Mucosa of rectum (tissue), 2 donors: ENCODE measurements at regions not wholly inside any gene's neighbourhood (a gene's known extent, or its start where the extent isn't known, plus 50 kb on each side); places are given as distances from the start of the nearest gene placed in this dataset.

Experiments used
- H3K27ac ChIP-seq, 2 donors: one replicate each; pipeline ENCODE4 v1.7.0; 2013; ENCODE audit warnings: inconsistent platforms in 2 of 2, low read depth in 2 of 2, low read length in 2 of 2
- H3K27me3 ChIP-seq, 2 donors: one replicate each; pipeline ENCODE4 v1.7.0; 2013; ENCODE audit warnings: low read length in 2 of 2; ENCODE audit not compliant: control insufficient read depth in 2 of 2, insufficient read depth in 2 of 2
- H3K36me3 ChIP-seq, 2 donors: one replicate each; pipeline ENCODE4 v1.7.0; 2013; ENCODE audit warnings: low read length in 2 of 2; ENCODE audit not compliant: control insufficient read depth in 2 of 2, insufficient read depth in 2 of 2
- H3K4me1 ChIP-seq, 2 donors: one replicate each; pipeline ENCODE4 v1.7.0; 2013; ENCODE audit warnings: low read length in 2 of 2, mild to moderate bottlenecking in 1 of 2; ENCODE audit not compliant: control insufficient read depth in 2 of 2, insufficient read depth in 2 of 2
- H3K4me3 ChIP-seq, 2 donors: one replicate each; pipeline ENCODE4 v1.7.0; 2013; ENCODE audit warnings: low read length in 2 of 2
- H3K9ac ChIP-seq, 2 donors: one replicate each; pipeline ENCODE4 v1.7.0; 2013; ENCODE audit warnings: low read length in 2 of 2, low read depth in 1 of 2, mild to moderate bottlenecking in 1 of 2
- H3K9me3 ChIP-seq, 2 donors: one replicate each; pipeline ENCODE4 v1.7.0; 2013; ENCODE audit warnings: low read length in 2 of 2; ENCODE audit not compliant: control insufficient read depth in 2 of 2
- donor health status: healthy.
- donor health status: Normal muscosa, but diverticular disease.

DNA sequence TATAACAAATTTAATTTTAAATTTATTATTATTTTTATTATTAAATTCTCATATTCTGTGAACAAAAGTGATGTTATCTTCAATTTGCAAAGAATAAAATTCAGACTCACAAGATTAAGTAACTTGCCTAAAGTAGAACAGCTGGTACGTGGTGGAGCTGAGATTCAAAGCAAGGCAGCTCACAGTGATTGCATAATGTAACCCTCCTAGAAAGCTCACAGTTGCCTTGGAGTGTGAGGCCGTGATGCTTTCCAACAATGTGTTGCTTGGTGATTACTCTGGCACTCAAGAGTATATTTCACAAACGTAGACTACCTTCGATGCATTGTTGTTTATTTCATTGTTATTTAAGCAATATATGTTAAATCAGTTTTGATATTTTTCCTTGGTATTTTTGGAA lies 1039.2 kb upstream of the PABPC4L start:
- no peaks in the 10 kb centered on the region for H3K36me3 ChIP-seq
- no peak overlapping the region for H3K27ac ChIP-seq
- no peaks in the 10 kb centered on the region for H3K4me1 ChIP-seq
- H3K4me3 ChIP-seq, result no peak overlapping the region
- no peak overlapping the region for H3K9ac ChIP-seq
- no peaks in the 10 kb centered on the region for H3K9me3 ChIP-seq
- H3K27me3 ChIP-seq, result no peaks in the 10 kb centered on the region

DNA sequence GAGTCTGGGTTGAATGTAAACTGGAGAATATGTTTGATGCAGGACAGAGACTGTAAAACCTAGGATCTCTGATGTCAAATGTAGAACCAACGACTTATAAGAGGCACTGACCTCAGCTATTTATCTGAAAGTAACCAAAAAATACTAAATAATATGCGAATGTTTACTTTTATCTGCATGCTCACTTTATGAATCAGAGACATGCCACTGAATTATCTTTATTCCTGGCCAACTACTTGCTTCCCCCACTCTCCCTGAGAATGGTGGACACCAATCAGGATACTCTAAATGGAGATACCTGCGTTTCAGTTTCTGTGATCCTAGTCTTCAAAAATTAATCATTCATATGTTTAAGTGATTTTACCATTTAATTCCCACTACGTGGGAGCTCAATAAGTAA lies 1038.4 kb upstream of the PABPC4L start:
- no peak overlapping the region for H3K27ac ChIP-seq

DNA sequence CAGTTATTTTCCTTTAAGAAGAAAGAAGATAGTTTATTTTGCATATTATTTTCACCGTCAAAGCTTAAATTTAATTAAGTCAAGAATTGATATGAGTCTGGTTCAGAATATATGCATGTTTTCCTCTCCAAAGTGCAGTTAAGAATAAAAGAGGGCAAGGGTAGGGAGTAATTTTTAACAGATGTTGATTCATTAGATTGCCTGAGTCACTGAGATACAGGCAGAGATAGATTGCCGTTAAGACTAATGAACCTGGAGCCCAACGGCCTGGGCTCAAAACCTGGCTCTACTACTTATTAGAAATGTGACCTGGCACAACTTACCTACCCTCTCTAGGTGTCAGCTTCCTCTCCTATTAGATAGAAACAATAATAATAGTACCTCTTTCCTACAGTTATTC lies 1037.4 kb upstream of the PABPC4L start:
- no peak overlapping the region for H3K9ac ChIP-seq
- no peaks in the 10 kb centered on the region for H3K4me1 ChIP-seq
- no peaks in the 10 kb centered on the region for H3K27me3 ChIP-seq
- no peaks in the 10 kb centered on the region for H3K36me3 ChIP-seq
- H3K9me3 ChIP-seq, result no peaks in the 10 kb centered on the region
- H3K27ac ChIP-seq, result no peak overlapping the region
- no peak overlapping the region for H3K4me3 ChIP-seq

More for the DNA sequence above, 1038.4 kb upstream of the PABPC4L start:
- Histone ChIP-seq H3K4me3 (no peak overlapping the region), H3K27me3 (no peaks in the 10 kb centered on the region), H3K36me3 (no peaks in the 10 kb centered on the region), H3K9me3 (no peaks in the 10 kb centered on the region), H3K4me1 (no peaks in the 10 kb centered on the region), H3K9ac (no peak overlapping the region)

DNA sequence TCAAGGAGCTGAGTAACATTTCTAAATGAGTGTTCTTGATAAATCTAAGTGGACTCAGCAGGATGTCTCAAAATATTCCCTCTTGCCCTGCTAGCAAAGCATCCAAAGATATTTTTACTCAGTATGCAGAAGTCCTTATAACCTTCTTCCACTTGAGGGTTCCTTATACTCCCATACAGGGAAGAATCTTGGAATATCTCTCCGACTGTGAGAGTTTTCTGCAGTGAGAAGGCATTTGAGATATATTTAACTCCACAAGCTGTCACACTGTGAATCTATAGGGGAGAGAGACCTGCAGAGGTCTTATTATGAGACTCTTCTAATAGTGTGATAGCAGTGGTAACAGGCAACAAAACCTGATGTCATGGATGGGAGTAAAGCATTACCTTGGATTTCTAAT lies 1034.5 kb upstream of the PABPC4L start:
- no peaks in the 10 kb centered on the region for H3K9me3 ChIP-seq
- H3K9ac ChIP-seq, result no peak overlapping the region
- H3K27me3 ChIP-seq, result no peaks in the 10 kb centered on the region
- no peaks in the 10 kb centered on the region for H3K36me3 ChIP-seq
- no peak overlapping the region for H3K4me3 ChIP-seq
- no peak overlapping the region for H3K27ac ChIP-seq
- H3K4me1 ChIP-seq, result no peaks in the 10 kb centered on the region

DNA sequence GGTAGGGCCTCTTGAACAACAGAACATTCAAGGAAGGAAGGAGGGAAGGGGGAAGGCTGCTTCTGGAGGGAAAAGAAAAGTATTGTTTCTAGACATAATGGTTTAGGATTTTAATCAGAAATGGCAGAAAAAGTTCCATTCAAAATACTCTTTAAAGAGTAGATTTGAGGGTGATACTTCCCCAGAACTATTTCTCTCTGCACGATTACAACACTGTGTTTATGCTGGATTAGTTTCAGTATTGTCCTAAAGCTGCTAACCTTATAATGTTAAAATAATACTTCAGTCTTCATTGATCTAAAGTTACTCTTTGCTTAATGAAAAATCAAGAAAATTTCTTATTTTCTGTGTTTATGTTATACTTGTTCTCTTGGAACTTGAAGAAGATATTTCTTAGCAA lies 1026.3 kb upstream of the PABPC4L start:
- H3K9me3 ChIP-seq, result no peaks in the 10 kb centered on the region
- H3K4me1 ChIP-seq, result no peaks in the 10 kb centered on the region
- H3K27ac ChIP-seq, result no peak overlapping the region
- no peaks in the 10 kb centered on the region for H3K36me3 ChIP-seq
- H3K4me3 ChIP-seq, result no peak overlapping the region
- H3K9ac ChIP-seq, result no peak overlapping the region
- H3K27me3 ChIP-seq, result no peaks in the 10 kb centered on the region

DNA sequence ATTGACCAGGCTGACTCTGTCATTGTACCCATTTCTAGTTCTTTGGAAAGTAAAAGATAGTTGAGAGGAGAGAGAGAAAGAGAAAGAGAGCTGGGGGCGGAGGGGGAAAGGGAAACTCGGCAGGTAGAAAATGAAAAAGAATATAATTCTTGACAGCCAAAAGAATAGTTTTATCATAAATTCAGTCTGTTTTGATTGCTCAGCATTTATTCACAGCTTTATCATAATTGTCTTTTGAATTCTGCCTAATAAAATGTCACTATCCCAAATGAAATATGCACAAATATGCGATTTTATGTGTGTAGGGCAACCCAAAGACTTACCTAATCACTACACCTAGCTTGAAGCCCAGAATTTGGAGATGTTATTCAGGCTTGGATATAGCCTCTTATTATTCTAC lies 1024.0 kb upstream of the PABPC4L start:
- no peaks in the 10 kb centered on the region for H3K36me3 ChIP-seq
- H3K9ac ChIP-seq, result no peak overlapping the region
- no peaks in the 10 kb centered on the region for H3K27me3 ChIP-seq
- no peak overlapping the region for H3K4me3 ChIP-seq
- no peak overlapping the region for H3K27ac ChIP-seq
- H3K4me1 ChIP-seq, result no peaks in the 10 kb centered on the region
- H3K9me3 ChIP-seq, result no peaks in the 10 kb centered on the region

DNA sequence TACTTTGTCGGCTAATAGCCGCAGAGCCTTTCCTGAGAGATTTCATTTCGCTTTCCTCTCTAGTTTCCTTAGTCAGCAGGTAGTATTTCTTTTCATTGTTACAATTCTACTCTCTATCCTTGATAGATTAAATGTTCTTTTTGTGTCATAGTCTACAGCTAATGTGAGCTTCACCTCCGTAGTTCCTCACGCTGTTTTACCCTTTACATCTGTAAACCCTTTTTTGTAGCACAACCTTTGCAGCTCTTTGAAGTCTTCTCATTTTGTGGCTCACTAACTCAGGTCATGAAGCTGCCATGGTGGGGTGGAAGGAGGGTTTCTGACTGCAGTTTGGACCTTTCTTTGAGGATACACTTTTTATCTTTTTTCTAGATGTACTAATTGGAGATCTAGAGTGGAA lies 1008.8 kb upstream of the PABPC4L start:
- Histone ChIP-seq H3K9ac (no peak overlapping the region), H3K36me3 (no peaks in the 10 kb centered on the region), H3K27me3 (no peaks in the 10 kb centered on the region), H3K27ac (no peak overlapping the region), H3K4me1 (no peaks in the 10 kb centered on the region), H3K9me3 (no peaks in the 10 kb centered on the region), H3K4me3 (no peak overlapping the region)

DNA sequence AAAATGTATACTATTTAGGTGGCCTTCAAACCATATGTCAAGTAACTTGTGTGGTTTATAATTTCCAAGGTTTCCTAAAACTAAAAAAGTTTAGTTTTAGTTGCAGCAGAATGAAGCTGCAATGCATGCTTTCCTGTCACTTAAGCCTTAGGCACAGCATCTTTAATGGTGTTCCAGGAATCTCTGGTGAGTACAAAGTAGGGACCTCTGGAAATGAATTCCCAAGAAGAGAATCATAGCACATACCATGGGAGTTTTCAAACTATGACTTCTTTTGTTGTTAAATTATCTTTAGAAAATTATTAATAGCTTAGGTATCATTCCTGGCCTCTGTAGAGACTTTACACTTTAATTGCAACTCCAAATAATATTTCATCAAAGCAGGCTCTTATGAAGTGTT lies 1005.9 kb upstream of the PABPC4L start:
- Histone ChIP-seq H3K9me3 (no peaks in the 10 kb centered on the region), H3K27me3 (no peaks in the 10 kb centered on the region), H3K9ac (no peak overlapping the region), H3K4me1 (no peaks in the 10 kb centered on the region), H3K4me3 (no peak overlapping the region), H3K36me3 (no peaks in the 10 kb centered on the region), H3K27ac (no peak overlapping the region)

DNA sequence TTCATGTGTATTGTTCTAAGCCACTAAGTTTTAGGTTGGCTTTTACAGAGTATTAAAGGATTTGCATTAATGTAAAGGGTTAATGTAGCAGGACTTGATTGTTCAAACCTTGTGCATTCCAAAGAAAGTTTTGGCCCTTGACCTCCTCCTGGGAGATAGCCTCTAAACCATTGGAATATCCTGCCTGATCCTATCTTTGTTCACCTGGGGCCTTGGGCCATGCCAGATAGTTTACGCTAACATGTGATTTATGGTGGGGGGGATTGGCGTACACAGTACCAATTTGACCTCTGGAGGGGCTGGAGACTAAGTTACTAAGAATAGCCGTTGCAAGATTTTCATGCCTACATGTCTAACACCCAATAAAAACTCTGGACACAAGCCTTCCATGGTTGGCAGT lies 1002.7 kb upstream of the PABPC4L start:
- Histone ChIP-seq H3K27ac (no peak overlapping the region), H3K9me3 (no peaks in the 10 kb centered on the region), H3K36me3 (no peaks in the 10 kb centered on the region), H3K27me3 (no peaks in the 10 kb centered on the region), H3K4me3 (no peak overlapping the region), H3K4me1 (no peaks in the 10 kb centered on the region), H3K9ac (no peak overlapping the region)

DNA sequence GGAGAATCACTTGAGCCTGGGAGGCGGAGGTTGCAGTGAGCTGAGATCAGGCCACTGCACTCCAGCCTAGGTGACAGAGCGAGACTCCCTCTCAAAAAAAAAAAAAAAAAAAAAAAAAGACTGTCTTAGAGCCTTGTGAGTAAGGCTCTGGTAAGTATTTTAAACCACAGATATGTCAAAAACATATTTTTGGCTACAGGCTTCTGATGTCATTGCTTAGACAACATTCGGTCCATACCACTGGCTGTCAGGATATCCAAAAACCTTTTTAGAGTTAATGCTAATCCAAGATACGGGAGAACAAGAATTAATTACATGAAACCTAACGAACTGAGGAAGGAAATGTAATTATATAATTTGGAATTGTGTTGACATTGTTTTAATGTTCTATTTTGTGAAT lies 999.5 kb upstream of the PABPC4L start:
- H3K27ac ChIP-seq, result no peak overlapping the region
- H3K36me3 ChIP-seq, result no peaks in the 10 kb centered on the region

DNA sequence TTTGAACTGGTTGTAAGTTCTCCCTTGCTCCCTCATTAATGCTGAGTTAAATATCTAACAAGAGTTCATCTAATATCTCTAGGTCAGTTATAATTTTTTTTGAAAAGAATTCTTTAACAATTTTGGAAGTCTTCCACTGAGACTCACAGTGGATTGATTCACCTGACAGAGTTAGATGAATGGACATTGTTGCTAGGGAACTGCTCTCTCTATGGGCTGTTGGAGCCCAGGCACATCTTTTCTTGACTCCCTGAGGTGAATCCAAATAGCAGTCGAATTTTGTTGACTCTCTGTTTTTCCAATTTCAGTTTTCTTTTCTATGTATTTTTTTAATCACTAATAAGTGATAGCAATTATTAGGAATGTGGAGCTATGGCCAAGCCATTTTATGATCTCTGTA lies 996.1 kb upstream of the PABPC4L start:
- Histone ChIP-seq H3K27ac (no peak overlapping the region), H3K4me3 (no peak overlapping the region), H3K36me3 (no peaks in the 10 kb centered on the region), H3K9ac (no peak overlapping the region), H3K9me3 (no peaks in the 10 kb centered on the region), H3K4me1 (no peaks in the 10 kb centered on the region), H3K27me3 (no peaks in the 10 kb centered on the region)

More for the DNA sequence above, 999.5 kb upstream of the PABPC4L start:
- no peaks in the 10 kb centered on the region for H3K9me3 ChIP-seq
- H3K9ac ChIP-seq, result no peak overlapping the region
- H3K27me3 ChIP-seq, result no peaks in the 10 kb centered on the region
- no peaks in the 10 kb centered on the region for H3K4me1 ChIP-seq
- H3K4me3 ChIP-seq, result no peak overlapping the region
